Trophoblast cell (in vitro differentiated cells and primary cell): ENCODE measurements at regions not wholly inside any gene's neighbourhood (a gene's known extent, or its start where the extent isn't known, plus 50 kb on each side); places are given as distances from the start of the nearest gene placed in this dataset.

Experiments used
- DNase-seq, 2 donors: peaks; one replicate each; pipeline ENCODE4 v3.0.0-alpha.2; 2016
- H2AFZ ChIP-seq: 2 replicates; pipeline ENCODE4 v1.6.1; 2013; ENCODE audit warnings: low read length, moderate library complexity, mild to moderate bottlenecking; ENCODE audit not compliant: insufficient read depth, poor library complexity
- H2AK5ac ChIP-seq: 2 replicates; pipeline ENCODE4 v1.6.1; 2013; ENCODE audit warnings: mild to moderate bottlenecking, low read length
- H2BK120ac ChIP-seq: 2 replicates; pipeline ENCODE4 v1.6.1; 2013; ENCODE audit warnings: low read length, mild to moderate bottlenecking, moderate library complexity; ENCODE audit not compliant: insufficient read depth, poor library complexity
- H2BK12ac ChIP-seq: 2 replicates; pipeline ENCODE4 v1.6.1; 2013; ENCODE audit warnings: mild to moderate bottlenecking, low read length, moderate library complexity
- H2BK5ac ChIP-seq: 2 replicates; pipeline ENCODE4 v1.6.1; 2013; ENCODE audit warnings: low read length, low read depth, moderate library complexity, mild to moderate bottlenecking; ENCODE audit not compliant: poor library complexity
- H3K14ac ChIP-seq: 2 replicates; pipeline ENCODE4 v1.6.1; 2013; ENCODE audit warnings: mild to moderate bottlenecking, low read length
- H3K18ac ChIP-seq: 2 replicates; pipeline ENCODE4 v1.6.1; 2013; ENCODE audit warnings: mild to moderate bottlenecking, low read length
- H3K23ac ChIP-seq: 2 replicates; pipeline ENCODE4 v1.6.1; 2013; ENCODE audit warnings: low read length
- H3K27ac ChIP-seq: 2 replicates; pipeline ENCODE4 v1.5.1; 2013; ENCODE audit warnings: low read depth, mild to moderate bottlenecking, inconsistent platforms, low read length, moderate library complexity
- H3K27me3 ChIP-seq: 2 replicates; pipeline ENCODE4 v1.6.1; 2013; ENCODE audit warnings: inconsistent platforms, mild to moderate bottlenecking, low read length, moderate library complexity; ENCODE audit not compliant: insufficient read depth
- H3K36me3 ChIP-seq, 2 experiments: 1 replicate in 1 of 2; 2 replicates in 1 of 2; pipeline ENCODE4 v1.6.1; 2013; ENCODE audit warnings: low read length in 2 of 2, mild to moderate bottlenecking in 2 of 2, moderate library complexity in 1 of 2; ENCODE audit not compliant: insufficient read depth in 2 of 2, control insufficient read depth in 1 of 2
- H3K4ac ChIP-seq: 2 replicates; pipeline ENCODE4 v1.6.1; 2013; ENCODE audit warnings: low read depth, mild to moderate bottlenecking, low read length, moderate library complexity
- H3K4me1 ChIP-seq, 2 experiments: 1 replicate in 1 of 2; 2 replicates in 1 of 2; pipeline ENCODE4 v1.6.1; 2013; ENCODE audit warnings: low read length in 2 of 2, mild to moderate bottlenecking in 2 of 2, moderate library complexity in 1 of 2; ENCODE audit not compliant: insufficient read depth in 2 of 2, control insufficient read depth in 1 of 2
- H3K4me2 ChIP-seq: 2 replicates; pipeline ENCODE4 v1.6.1; 2013; ENCODE audit warnings: inconsistent platforms, mild to moderate bottlenecking, low read length, moderate library complexity
- H3K4me3 ChIP-seq: 2 replicates; pipeline ENCODE4 v1.5.1; 2013; ENCODE audit warnings: mild to moderate bottlenecking, low read depth, low read length, inconsistent platforms
- H3K79me1 ChIP-seq: one replicate; pipeline ENCODE4 v1.6.1; 2013; ENCODE audit warnings: low read length
- H3K79me2 ChIP-seq: 2 replicates; pipeline ENCODE4 v1.6.1; 2013; ENCODE audit warnings: low read length, mild to moderate bottlenecking; ENCODE audit not compliant: control insufficient read depth, insufficient read depth, poor library complexity
- H3K9ac ChIP-seq: 2 replicates; pipeline ENCODE4 v1.6.1; 2013; ENCODE audit warnings: mild to moderate bottlenecking, low read length
- H3K9me3 ChIP-seq: 2 replicates; pipeline ENCODE4 v1.6.1; 2013; ENCODE audit warnings: low read depth, mild to moderate bottlenecking, control low read depth, inconsistent platforms, low read length; ENCODE audit not compliant: insufficient read depth
- H4K12ac ChIP-seq: 2 replicates; pipeline ENCODE4 v1.6.1; 2013; ENCODE audit warnings: low read depth, mild to moderate bottlenecking, low read length, moderate library complexity
- H4K8ac ChIP-seq: 2 replicates; pipeline ENCODE4 v1.6.1; 2013; ENCODE audit warnings: low read depth, mild to moderate bottlenecking, low read length, moderate library complexity
- H4K91ac ChIP-seq: one replicate; pipeline ENCODE4 v1.6.1; 2013; ENCODE audit warnings: low read depth, mild to moderate bottlenecking, low read length, moderate library complexity
- WGBS: extraction: QIAGEN DNeasy Blood & Tissue Kit; methylation state at CpG from one replicate; pipeline ENCODE4 v1.1.7; 2013; ENCODE audit warnings: missing lambda C conversion rate; ENCODE audit not compliant: insufficient read length, insufficient coverage; ENCODE audit errors: extremely low coverage; 5-methylcytosine and 5-hydroxymethylcytosine counted together

- Histone ChIP-seq H3K27ac (no peak overlapping the region), H2BK120ac (no peak overlapping the region), H2AK5ac (no peak overlapping the region), H3K79me1 (no peaks in the 10 kb centered on the region), H4K91ac (no peak overlapping the region), H3K4me1 (no peaks in the 10 kb centered on the region), H3K9me3 (no peaks in the 10 kb centered on the region), H4K8ac (no peak overlapping the region), H3K36me3 (no peaks in the 10 kb centered on the region), H3K4ac (no peak overlapping the region), H3K79me2 (no peaks in the 10 kb centered on the region), H3K4me2 (no peak overlapping the region), H4K12ac (no peak overlapping the region), H2AFZ (no peak overlapping the region), H3K4me3 (no peak overlapping the region), H3K18ac (no peak overlapping the region), H2BK5ac (no peak overlapping the region), H3K27me3 (no peaks in the 10 kb centered on the region), H2BK12ac (no peak overlapping the region), H3K23ac (no peak overlapping the region), H3K14ac (no peak overlapping the region), H3K9ac (no peak overlapping the region)
- no peak for DNase-seq
- no CpG with 5 or more reads among the region's 16 CpGs for WGBS
These were observed 219.6 kb upstream of the DIAPH2 start for GRCh38 chrX:96464880-96465558.

GRCh38 chrX:96474029-96474740 is 210.5 kb upstream of the DIAPH2 start:
- Histone ChIP-seq H3K4me1 (no peaks in the 10 kb centered on the region), H2AK5ac (no peak overlapping the region), H3K27me3 (no peaks in the 10 kb centered on the region), H4K12ac (no peak overlapping the region), H2BK12ac (no peak overlapping the region), H2AFZ (no peak overlapping the region), H3K27ac (no peak overlapping the region), H3K79me2 (no peaks in the 10 kb centered on the region), H4K8ac (no peak overlapping the region), H3K18ac (no peak overlapping the region), H2BK120ac (no peak overlapping the region), H3K23ac (no peak overlapping the region), H3K9me3 (no peaks in the 10 kb centered on the region), H3K4ac (no peak overlapping the region), H2BK5ac (no peak overlapping the region), H3K36me3 (no peaks in the 10 kb centered on the region), H3K4me3 (no peak overlapping the region), H3K14ac (no peak overlapping the region), H4K91ac (no peak overlapping the region), H3K9ac (no peak overlapping the region), H3K79me1 (no peaks in the 10 kb centered on the region), H3K4me2 (no peak overlapping the region)
- no peak for DNase-seq
- no CpG with 5 or more reads among the region's 4 CpGs for WGBS

GRCh38 chrX:96474741-96475125 is 209.9 kb upstream of the DIAPH2 start:
- no peak for DNase-seq

GRCh38 chrX:96480081-96480480 is 204.6 kb upstream of the DIAPH2 start:
- Histone ChIP-seq H3K9ac (no peak overlapping the region), H3K18ac (no peak overlapping the region), H3K79me1 (peaks cover 3% of the 10 kb centered on the region), H3K27me3 (no peaks in the 10 kb centered on the region), H4K91ac (no peak overlapping the region), H2AFZ (no peak overlapping the region), H3K4ac (no peak overlapping the region), H3K4me3 (no peak overlapping the region), H2BK120ac (no peak overlapping the region), H3K79me2 (no peaks in the 10 kb centered on the region), H4K12ac (no peak overlapping the region), H4K8ac (no peak overlapping the region), H3K14ac (no peak overlapping the region), H3K36me3 (no peaks in the 10 kb centered on the region), H3K9me3 (no peaks in the 10 kb centered on the region), H3K4me2 (no peak overlapping the region), H3K23ac (no peak overlapping the region), H3K4me1 (no peaks in the 10 kb centered on the region), H2BK12ac (no peak overlapping the region), H2BK5ac (no peak overlapping the region), H2AK5ac (no peak overlapping the region), H3K27ac (no peak overlapping the region)
- no CpG with 5 or more reads among the region's 5 CpGs for WGBS
- peak; percentile 13 to 64 for DNase-seq

More at GRCh38 chrX:96474741-96475125, 209.9 kb upstream of the DIAPH2 start:
- Histone ChIP-seq H2BK120ac (no peak overlapping the region), H3K4me1 (no peaks in the 10 kb centered on the region), H3K4ac (no peak overlapping the region), H3K14ac (no peak overlapping the region), H3K27me3 (no peaks in the 10 kb centered on the region), H3K4me3 (no peak overlapping the region), H3K18ac (no peak overlapping the region), H4K12ac (no peak overlapping the region), H4K8ac (no peak overlapping the region), H4K91ac (no peak overlapping the region), H3K4me2 (no peak overlapping the region), H2AK5ac (no peak overlapping the region), H2BK12ac (no peak overlapping the region), H3K23ac (no peak overlapping the region), H3K27ac (no peak overlapping the region), H3K36me3 (no peaks in the 10 kb centered on the region), H2AFZ (no peak overlapping the region), H2BK5ac (no peak overlapping the region), H3K79me2 (no peaks in the 10 kb centered on the region), H3K79me1 (no peaks in the 10 kb centered on the region), H3K9ac (no peak overlapping the region), H3K9me3 (no peaks in the 10 kb centered on the region)
- no CpG with 5 or more reads among the region's 1 CpG for WGBS
